SK-N-SH treated with all-trans-retinoic acid at 6 μM for 48 hours (cell line): ENCODE measurements at regions not wholly inside any gene's neighbourhood (a gene's known extent, or its start where the extent isn't known, plus 50 kb on each side); places are given as distances from the start of the nearest gene placed in this dataset.

ENCODE experiments used
- ARNTL ChIP-seq: fragments of 450-650 bp; formaldehyde crosslinking; IDR thresholded peaks from 2 replicates; pipeline ENCODE4 v1.5.0; 2020; ENCODE audit warnings: low read depth, mild to moderate bottlenecking, moderate library complexity, borderline replicate concordance
- ESRRG ChIP-seq: fragments of 250-450 bp; sonication (Bioruptor Pico); IDR thresholded peaks from 2 replicates; pipeline ENCODE4 v1.6.1; 2021; ENCODE audit warnings: mild to moderate bottlenecking
- RARB ChIP-seq: fragments of 250-450 bp; sonication (Bioruptor Pico); IDR thresholded peaks from 2 replicates; pipeline ENCODE4 v1.8.0; 2021; ENCODE audit warnings: mild to moderate bottlenecking, moderate library complexity
- SNAI2 ChIP-seq: fragments of 250-450 bp; sonication (Bioruptor Pico); IDR thresholded peaks from 2 replicates; pipeline ENCODE4 v1.5.0; 2020; ENCODE audit warnings: mild to moderate bottlenecking, moderate library complexity
- ZC3H10 ChIP-seq: fragments of 250-450 bp; sonication (Bioruptor Pico); IDR thresholded peaks from 2 replicates; pipeline ENCODE4 v1.5.1; 2021; ENCODE audit warnings: mild to moderate bottlenecking, moderate library complexity
- ZNF565 ChIP-seq: fragments of 450-650 bp; formaldehyde crosslinking; conservative IDR thresholded peaks from 2 replicates; pipeline ENCODE4 v1.5.0; 2020; ENCODE audit warnings: low read depth, mild to moderate bottlenecking, moderate library complexity
- ZNF8 ChIP-seq: fragments of 450-650 bp; formaldehyde crosslinking; IDR thresholded peaks from 2 replicates; pipeline ENCODE4 v1.5.0; 2020; ENCODE audit warnings: mild to moderate bottlenecking, moderate library complexity
- TF ChIP-seq, protein P1 (sequence below): fragments of 250-450 bp; sonication (Bioruptor Pico); IDR thresholded peaks from 2 replicates; pipeline ENCODE4 v1.8.0; 2020; ENCODE audit warnings: mild to moderate bottlenecking, moderate library complexity, borderline replicate concordance
- TF ChIP-seq, protein P2 (sequence below): fragments of 250-450 bp; sonication (Bioruptor Pico); IDR thresholded peaks from 2 replicates; pipeline ENCODE4 v1.8.0; 2021; ENCODE audit warnings: low read depth, mild to moderate bottlenecking, moderate library complexity, borderline replicate concordance

DNA sequence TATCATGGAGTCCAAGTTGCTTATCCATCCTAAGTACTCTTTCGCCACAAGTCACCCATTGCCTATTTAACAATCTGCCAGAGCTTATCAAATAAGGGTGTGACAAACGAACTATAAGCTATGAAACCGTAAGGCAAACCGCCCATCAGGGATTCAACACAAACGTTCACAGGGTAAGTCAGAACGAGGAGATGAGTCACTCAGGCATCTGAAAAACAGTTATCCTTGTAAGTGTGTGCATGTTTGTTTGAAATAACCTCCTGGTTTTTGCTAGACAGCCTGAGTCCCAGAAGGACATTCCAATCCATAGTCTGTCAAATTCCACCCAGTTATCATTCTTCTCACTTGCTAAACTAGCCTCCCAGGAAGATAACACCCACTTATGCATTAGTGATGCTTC lies 299.1 kb downstream of the PAX3 start:
- no peak for TF ChIP-seq ESRRG (CRISPR knock-in tag)
- TF ChIP-seq ZNF8, result no peak
- no peak for TF ChIP-seq SNAI2
- TF ChIP-seq RARB (CRISPR knock-in tag), result no peak
- TF ChIP-seq, protein P1, sequence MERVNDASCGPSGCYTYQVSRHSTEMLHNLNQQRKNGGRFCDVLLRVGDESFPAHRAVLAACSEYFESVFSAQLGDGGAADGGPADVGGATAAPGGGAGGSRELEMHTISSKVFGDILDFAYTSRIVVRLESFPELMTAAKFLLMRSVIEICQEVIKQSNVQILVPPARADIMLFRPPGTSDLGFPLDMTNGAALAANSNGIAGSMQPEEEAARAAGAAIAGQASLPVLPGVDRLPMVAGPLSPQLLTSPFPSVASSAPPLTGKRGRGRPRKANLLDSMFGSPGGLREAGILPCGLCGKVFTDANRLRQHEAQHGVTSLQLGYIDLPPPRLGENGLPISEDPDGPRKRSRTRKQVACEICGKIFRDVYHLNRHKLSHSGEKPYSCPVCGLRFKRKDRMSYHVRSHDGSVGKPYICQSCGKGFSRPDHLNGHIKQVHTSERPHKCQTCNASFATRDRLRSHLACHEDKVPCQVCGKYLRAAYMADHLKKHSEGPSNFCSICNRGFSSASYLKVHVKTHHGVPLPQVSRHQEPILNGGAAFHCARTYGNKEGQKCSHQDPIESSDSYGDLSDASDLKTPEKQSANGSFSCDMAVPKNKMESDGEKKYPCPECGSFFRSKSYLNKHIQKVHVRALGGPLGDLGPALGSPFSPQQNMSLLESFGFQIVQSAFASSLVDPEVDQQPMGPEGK, result no peak
- TF ChIP-seq ARNTL (CRISPR knock-in tag), result no peak
- TF ChIP-seq, protein P2, sequence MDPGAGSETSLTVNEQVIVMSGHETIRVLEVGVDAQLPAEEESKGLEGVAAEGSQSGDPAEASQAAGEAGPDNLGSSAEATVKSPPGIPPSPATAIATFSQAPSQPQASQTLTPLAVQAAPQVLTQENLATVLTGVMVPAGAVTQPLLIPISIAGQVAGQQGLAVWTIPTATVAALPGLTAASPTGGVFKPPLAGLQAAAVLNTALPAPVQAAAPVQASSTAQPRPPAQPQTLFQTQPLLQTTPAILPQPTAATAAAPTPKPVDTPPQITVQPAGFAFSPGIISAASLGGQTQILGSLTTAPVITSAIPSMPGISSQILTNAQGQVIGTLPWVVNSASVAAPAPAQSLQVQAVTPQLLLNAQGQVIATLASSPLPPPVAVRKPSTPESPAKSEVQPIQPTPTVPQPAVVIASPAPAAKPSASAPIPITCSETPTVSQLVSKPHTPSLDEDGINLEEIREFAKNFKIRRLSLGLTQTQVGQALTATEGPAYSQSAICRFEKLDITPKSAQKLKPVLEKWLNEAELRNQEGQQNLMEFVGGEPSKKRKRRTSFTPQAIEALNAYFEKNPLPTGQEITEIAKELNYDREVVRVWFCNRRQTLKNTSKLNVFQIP (CRISPR knock-in tag), result no peak
- no peak for TF ChIP-seq ZC3H10 (CRISPR knock-in tag)
- no peak for TF ChIP-seq ZNF565
